Nephron progenitor cell (in vitro differentiated cells): ENCODE measurements at regions not wholly inside any gene's neighbourhood (a gene's known extent, or its start where the extent isn't known, plus 50 kb on each side); places are given as distances from the start of the nearest gene placed in this dataset.

Experiments
- DNase-seq: peaks from one replicate; pipeline ENCODE4 v3.0.0; 2021
- H3K27ac Mint-ChIP-seq: 2 replicates; pipeline ENCODE4 v1.8.0; 2021; ENCODE audit warnings: mild to moderate bottlenecking, moderate library complexity, mixed read lengths
- H3K27me3 Mint-ChIP-seq: 2 replicates; pipeline ENCODE4 v1.8.0; 2021; ENCODE audit warnings: mild to moderate bottlenecking, low read depth, mixed read lengths; ENCODE audit not compliant: poor library complexity
- H3K36me3 Mint-ChIP-seq: 2 replicates; pipeline ENCODE4 v1.8.0; 2021; ENCODE audit warnings: low read depth, mixed read lengths
- H3K4me1 Mint-ChIP-seq: 2 replicates; pipeline ENCODE4 v1.8.0; 2021; ENCODE audit warnings: mixed read lengths
- H3K4me3 Mint-ChIP-seq: 2 replicates; pipeline ENCODE4 v1.8.0; 2021; ENCODE audit warnings: mild to moderate bottlenecking, moderate library complexity, mixed read lengths
- H3K9me3 Mint-ChIP-seq: 2 replicates; pipeline ENCODE4 v1.8.0; 2021; ENCODE audit warnings: mild to moderate bottlenecking, moderate library complexity, mixed read lengths
- TF ChIP-seq, protein P1 (sequence below): fragments of 200-600 bp; sonication (generic); IDR thresholded peaks from 2 replicates; pipeline ENCODE4 v1.5.0; 2021; ENCODE audit warnings: antibody characterized with exemption

GRCh38 chr21:23712166-23712565, 1895.1 kb downstream of the MRPL39 start:
- Mint-ChIP-seq H3K27me3 (peaks cover 6% of the 10 kb centered on the region), H3K4me3 (no peak overlapping the region), H3K4me1 (no peaks in the 10 kb centered on the region), H3K27ac (no peak overlapping the region), H3K9me3 (peaks cover 31% of the 10 kb centered on the region), H3K36me3 (no peaks in the 10 kb centered on the region)
- TF ChIP-seq, protein P1, sequence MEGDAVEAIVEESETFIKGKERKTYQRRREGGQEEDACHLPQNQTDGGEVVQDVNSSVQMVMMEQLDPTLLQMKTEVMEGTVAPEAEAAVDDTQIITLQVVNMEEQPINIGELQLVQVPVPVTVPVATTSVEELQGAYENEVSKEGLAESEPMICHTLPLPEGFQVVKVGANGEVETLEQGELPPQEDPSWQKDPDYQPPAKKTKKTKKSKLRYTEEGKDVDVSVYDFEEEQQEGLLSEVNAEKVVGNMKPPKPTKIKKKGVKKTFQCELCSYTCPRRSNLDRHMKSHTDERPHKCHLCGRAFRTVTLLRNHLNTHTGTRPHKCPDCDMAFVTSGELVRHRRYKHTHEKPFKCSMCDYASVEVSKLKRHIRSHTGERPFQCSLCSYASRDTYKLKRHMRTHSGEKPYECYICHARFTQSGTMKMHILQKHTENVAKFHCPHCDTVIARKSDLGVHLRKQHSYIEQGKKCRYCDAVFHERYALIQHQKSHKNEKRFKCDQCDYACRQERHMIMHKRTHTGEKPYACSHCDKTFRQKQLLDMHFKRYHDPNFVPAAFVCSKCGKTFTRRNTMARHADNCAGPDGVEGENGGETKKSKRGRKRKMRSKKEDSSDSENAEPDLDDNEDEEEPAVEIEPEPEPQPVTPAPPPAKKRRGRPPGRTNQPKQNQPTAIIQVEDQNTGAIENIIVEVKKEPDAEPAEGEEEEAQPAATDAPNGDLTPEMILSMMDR = no peak
- DNase-seq = no peak

GRCh38 chr21:23706431-23706830, 1900.8 kb downstream of the MRPL39 start:
- Mint-ChIP-seq H3K9me3 (peaks cover 36% of the 10 kb centered on the region), H3K27ac (no peak overlapping the region), H3K4me3 (no peak overlapping the region), H3K4me1 (no peaks in the 10 kb centered on the region), H3K27me3 (no peaks in the 10 kb centered on the region), H3K36me3 (no peaks in the 10 kb centered on the region)
- no peak for DNase-seq
- TF ChIP-seq, protein P1 = no peak

DNA sequence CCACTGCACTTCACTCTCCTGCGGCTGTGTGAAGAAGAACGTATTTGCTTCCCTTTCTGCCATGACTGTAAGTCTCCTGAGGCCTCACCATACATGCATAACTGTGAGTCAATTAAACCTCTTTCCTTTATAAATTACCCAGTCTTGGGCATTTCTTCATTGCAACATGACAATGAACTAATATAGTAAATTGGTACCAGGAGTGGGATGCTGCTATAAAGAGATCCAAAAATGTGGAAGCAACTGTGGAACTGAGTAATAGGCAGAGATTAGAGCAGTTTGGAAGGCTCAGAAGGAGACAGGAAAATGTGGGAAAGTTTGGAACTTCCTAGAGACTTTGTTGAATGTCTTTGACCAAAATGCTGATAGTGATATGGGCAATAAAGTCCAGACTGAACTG, 1907.9 kb downstream of the MRPL39 start:
- Mint-ChIP-seq H3K4me1 (no peaks in the 10 kb centered on the region), H3K4me3 (no peak overlapping the region), H3K9me3 (peaks cover 62% of the 10 kb centered on the region), H3K36me3 (no peaks in the 10 kb centered on the region), H3K27ac (no peak overlapping the region), H3K27me3 (no peaks in the 10 kb centered on the region)
- no peak for DNase-seq
- TF ChIP-seq, protein P1 = no peak

DNA sequence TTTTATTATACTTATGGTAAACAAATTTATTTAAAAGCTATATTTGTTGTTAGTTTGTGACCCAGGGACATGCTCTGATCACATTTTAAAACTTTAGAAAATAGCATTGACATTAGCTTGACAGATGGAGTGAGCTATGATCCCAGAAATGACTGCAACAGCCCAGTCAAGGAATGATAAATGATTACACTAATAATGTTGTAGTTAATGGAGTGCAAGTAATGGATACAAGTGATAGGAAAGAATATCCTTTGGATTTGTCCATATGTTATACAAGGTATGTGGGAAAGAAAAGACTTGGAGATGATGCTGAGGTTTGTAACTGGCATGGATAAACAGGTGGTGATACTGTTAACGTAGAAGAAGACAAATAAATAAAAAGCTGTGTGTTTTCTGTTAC, 1908.7 kb downstream of the MRPL39 start:
- H3K27me3 Mint-ChIP-seq = no peaks in the 10 kb centered on the region
- peaks cover 56% of the 10 kb centered on the region for H3K9me3 Mint-ChIP-seq
- H3K4me1 Mint-ChIP-seq = no peaks in the 10 kb centered on the region
- DNase-seq = no peak
- H3K4me3 Mint-ChIP-seq = no peak overlapping the region
- H3K27ac Mint-ChIP-seq = no peak overlapping the region
- TF ChIP-seq, protein P1 = no peak
- H3K36me3 Mint-ChIP-seq = no peaks in the 10 kb centered on the region

- H3K27me3 Mint-ChIP-seq = no peaks in the 10 kb centered on the region
- H3K36me3 Mint-ChIP-seq = no peaks in the 10 kb centered on the region
- DNase-seq = no peak
- no peak overlapping the region for H3K27ac Mint-ChIP-seq
- H3K4me1 Mint-ChIP-seq = no peaks in the 10 kb centered on the region
- no peak overlapping the region for H3K4me3 Mint-ChIP-seq
- TF ChIP-seq, protein P1 = no peak
- peaks cover 39% of the 10 kb centered on the region for H3K9me3 Mint-ChIP-seq
Observed at GRCh38 chr21:23695443-23695842, 1911.8 kb downstream of the MRPL39 start.

DNA sequence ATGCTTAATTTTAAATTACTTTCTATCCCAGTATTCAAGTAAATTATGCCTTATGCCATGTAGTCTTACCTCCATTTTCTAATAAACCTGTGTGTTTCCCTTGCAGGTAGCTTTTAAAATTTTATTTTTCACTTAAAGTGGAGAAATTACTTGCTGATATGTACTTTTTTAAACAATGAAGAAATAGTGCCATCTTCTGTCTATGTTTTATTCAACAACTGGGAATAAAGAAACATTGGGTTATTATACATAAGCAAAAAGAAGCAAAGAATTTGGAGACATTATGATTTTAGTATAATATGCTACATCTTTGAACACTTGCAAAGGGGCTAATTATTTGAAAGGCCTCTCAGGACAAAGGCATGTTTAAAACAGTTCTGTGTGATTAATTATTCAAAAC, 1912.9 kb downstream of the MRPL39 start:
- Mint-ChIP-seq H3K27ac (no peak overlapping the region), H3K36me3 (no peaks in the 10 kb centered on the region), H3K4me1 (no peaks in the 10 kb centered on the region), H3K27me3 (no peaks in the 10 kb centered on the region), H3K9me3 (peaks cover 29% of the 10 kb centered on the region), H3K4me3 (no peak overlapping the region)
- DNase-seq = no peak
- TF ChIP-seq, protein P1 = no peak
